Tibial nerve (tissue), 4 donors: ENCODE measurements at regions not wholly inside any gene's neighbourhood (a gene's known extent, or its start where the extent isn't known, plus 50 kb on each side); places are given as distances from the start of the nearest gene placed in this dataset.

ENCODE experiments used
- DNase-seq, 2 donors: peaks; one replicate each; pipeline ENCODE4 v3.0.0-alpha.2; 2019; ENCODE audit warnings: low spot score in 2 of 2
- H3K27ac ChIP-seq, 4 donors: fragments of 200-600 bp; sonication (generic) in 3 of 4; one replicate each; pipeline ENCODE4 v1.5.1; 2017 to 2019; ENCODE audit warnings: mild to moderate bottlenecking in 1 of 4
- H3K27me3 ChIP-seq, 2 donors: fragments of 200-600 bp; sonication (generic) in 1 of 2; one replicate each; pipeline versions ENCODE4 v1.5.1 to v1.6.0; 2017 to 2019
- H3K36me3 ChIP-seq, 3 donors: fragments of 200-600 bp; sonication (generic); one replicate each; pipeline ENCODE4 v1.5.1; 2018 to 2019
- H3K4me1 ChIP-seq, 4 donors: fragments of 200-600 bp; sonication (generic) in 3 of 4; one replicate each; pipeline ENCODE4 v1.5.1; 2017 to 2019
- H3K4me3 ChIP-seq, 4 donors: fragments of 200-600 bp; sonication (generic) in 3 of 4; one replicate each; pipeline ENCODE4 v1.5.1; 2017 to 2019; ENCODE audit warnings: mild to moderate bottlenecking in 1 of 4, moderate library complexity in 1 of 4
- H3K9me3 ChIP-seq, 4 donors: fragments of 200-600 bp; sonication (generic) in 3 of 4; one replicate each; pipeline ENCODE4 v1.5.1; 2017 to 2019
- EP300 ChIP-seq, 2 donors: sonication (generic); formaldehyde crosslinking; IDR thresholded peaks; one replicate each; pipeline ENCODE4 v1.6.1; 2017; ENCODE audit warnings: antibody characterized with exemption in 2 of 2, mild to moderate bottlenecking in 1 of 2
- POLR2A ChIP-seq, 2 donors: fragments of 450-650 bp; IDR thresholded peaks; one replicate each; pipeline ENCODE4 v1.6.1; 2017; ENCODE audit warnings: antibody characterized with exemption in 2 of 2, mild to moderate bottlenecking in 2 of 2, moderate library complexity in 2 of 2
- WGBS, 2 donors: methylation state at CpG; one replicate each; pipeline ENCODE4 v1.1.5; 2018; 5-methylcytosine and 5-hydroxymethylcytosine counted together
- TF ChIP-seq, protein P1 (sequence below), 5 experiments: fragments of 200-600 bp in 3 of 5; fragments of 450-650 bp in 2 of 5; sonication (generic) in 3 of 5; IDR thresholded peaks; one replicate each; pipeline ENCODE4 v1.5.1; 2016 to 2019; ENCODE audit warnings: antibody characterized with exemption in 5 of 5, mild to moderate bottlenecking in 3 of 5, moderate library complexity in 2 of 5

DNA sequence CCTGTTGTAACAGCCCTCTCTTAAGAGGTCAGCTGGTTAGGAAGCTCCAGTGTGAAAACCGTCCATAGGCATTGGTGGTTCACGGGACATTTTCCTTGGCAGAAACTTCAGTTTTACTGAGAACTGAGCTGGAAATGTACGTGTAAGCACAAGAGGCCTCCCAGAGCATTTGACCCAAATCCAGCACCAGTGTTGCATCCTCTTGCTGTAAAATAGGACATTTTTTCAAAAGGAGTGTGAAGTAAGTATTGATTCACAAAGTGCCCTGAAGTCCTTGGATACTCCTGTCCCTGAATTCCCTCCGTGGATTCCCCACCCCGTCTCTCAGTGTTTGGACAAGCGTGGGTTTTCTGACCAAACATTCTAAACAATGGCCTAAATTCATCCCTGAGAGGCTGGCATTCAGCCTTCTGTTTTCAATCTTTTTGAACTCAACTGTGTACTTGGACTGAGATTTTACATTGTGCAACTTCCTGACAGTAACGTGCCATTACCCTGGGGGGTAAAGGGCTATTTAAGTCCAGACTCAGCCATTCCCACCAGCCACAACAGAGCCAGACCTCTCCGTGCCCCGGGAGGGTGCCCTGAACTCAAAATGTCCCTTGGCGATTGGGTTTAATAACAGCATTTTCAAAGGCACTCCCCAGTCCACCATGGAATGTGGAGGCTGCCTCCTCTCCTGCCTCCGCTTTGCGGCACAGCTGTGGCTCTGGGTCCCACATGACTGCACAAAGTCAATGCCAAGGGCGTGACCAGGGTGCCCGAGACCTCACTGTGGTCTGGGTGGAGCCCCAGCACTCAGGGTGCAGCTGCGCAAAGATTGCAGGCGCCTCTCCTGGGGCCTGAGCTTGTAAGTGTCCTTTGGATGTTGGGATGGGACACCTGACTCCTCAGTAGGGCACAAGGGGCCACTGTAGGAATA is 92.7 kb upstream of the AFDN start:
- no peaks in the 10 kb centered on the region for H3K9me3 ChIP-seq
- peaks cover 0 to 40% (median 2%) of the 10 kb centered on the region in 4 donors for H3K4me1 ChIP-seq
- H3K27ac ChIP-seq, result peak overlapping the region in 2 of 4 donors; percentile 59 to 70
- no peaks in the 10 kb centered on the region for H3K36me3 ChIP-seq
- H3K27me3 ChIP-seq, result no peaks in the 10 kb centered on the region
- TF ChIP-seq EP300 (IDR thresholded peaks at IDR 0.05) (peak in 1 of 2 donors; percentile 93), POLR2A (IDR thresholded peaks at IDR 0.05) (no peak)
- TF ChIP-seq, protein P1, sequence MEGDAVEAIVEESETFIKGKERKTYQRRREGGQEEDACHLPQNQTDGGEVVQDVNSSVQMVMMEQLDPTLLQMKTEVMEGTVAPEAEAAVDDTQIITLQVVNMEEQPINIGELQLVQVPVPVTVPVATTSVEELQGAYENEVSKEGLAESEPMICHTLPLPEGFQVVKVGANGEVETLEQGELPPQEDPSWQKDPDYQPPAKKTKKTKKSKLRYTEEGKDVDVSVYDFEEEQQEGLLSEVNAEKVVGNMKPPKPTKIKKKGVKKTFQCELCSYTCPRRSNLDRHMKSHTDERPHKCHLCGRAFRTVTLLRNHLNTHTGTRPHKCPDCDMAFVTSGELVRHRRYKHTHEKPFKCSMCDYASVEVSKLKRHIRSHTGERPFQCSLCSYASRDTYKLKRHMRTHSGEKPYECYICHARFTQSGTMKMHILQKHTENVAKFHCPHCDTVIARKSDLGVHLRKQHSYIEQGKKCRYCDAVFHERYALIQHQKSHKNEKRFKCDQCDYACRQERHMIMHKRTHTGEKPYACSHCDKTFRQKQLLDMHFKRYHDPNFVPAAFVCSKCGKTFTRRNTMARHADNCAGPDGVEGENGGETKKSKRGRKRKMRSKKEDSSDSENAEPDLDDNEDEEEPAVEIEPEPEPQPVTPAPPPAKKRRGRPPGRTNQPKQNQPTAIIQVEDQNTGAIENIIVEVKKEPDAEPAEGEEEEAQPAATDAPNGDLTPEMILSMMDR (IDR thresholded peaks at IDR 0.05), result no peak
- H3K4me3 ChIP-seq, result no peak overlapping the region
- WGBS, 2 donors, result 22 to 30% methylated on average over 14 to 16 of the region's 16 CpGs
- peak in 1 of 2 donors; percentile 79 for DNase-seq

DNA sequence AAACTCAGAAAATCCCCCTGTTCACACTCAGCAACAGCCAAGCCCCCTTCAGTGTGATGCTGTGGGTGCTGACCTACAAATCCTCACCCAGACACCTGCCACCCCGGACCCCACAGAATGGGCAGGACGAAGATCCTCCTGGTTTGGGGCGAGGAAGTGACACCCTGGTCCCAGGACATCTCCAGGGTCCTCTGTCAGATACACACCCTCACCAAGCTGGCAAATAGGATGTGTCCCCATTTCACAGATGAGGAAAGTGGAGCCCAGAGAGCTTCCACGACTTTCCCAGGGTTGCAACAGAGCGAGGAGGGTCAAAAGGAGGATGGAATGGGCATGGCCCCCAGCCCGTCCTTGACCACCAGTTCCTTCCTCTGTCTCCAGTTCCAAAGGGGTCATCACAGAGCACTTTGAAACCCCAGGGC is 92.0 kb upstream of the AFDN start:
- Histone ChIP-seq H3K4me3 (no peak overlapping the region), H3K27me3 (no peaks in the 10 kb centered on the region), H3K27ac (peak overlapping the region in 2 of 4 donors; percentile 70 to 72), H3K4me1 (peaks cover 0 to 36% (median 2%) of the 10 kb centered on the region in 4 donors), H3K9me3 (no peaks in the 10 kb centered on the region), H3K36me3 (no peaks in the 10 kb centered on the region)
- DNase-seq, result no peak
- TF ChIP-seq EP300 (IDR thresholded peaks at IDR 0.05) (no peak), POLR2A (IDR thresholded peaks at IDR 0.05) (no peak)
- TF ChIP-seq, protein P1 (IDR thresholded peaks at IDR 0.05), result no peak
- WGBS, 2 donors, result 90 to 98% methylated on average over 5 to 6 of the region's 6 CpGs

DNA sequence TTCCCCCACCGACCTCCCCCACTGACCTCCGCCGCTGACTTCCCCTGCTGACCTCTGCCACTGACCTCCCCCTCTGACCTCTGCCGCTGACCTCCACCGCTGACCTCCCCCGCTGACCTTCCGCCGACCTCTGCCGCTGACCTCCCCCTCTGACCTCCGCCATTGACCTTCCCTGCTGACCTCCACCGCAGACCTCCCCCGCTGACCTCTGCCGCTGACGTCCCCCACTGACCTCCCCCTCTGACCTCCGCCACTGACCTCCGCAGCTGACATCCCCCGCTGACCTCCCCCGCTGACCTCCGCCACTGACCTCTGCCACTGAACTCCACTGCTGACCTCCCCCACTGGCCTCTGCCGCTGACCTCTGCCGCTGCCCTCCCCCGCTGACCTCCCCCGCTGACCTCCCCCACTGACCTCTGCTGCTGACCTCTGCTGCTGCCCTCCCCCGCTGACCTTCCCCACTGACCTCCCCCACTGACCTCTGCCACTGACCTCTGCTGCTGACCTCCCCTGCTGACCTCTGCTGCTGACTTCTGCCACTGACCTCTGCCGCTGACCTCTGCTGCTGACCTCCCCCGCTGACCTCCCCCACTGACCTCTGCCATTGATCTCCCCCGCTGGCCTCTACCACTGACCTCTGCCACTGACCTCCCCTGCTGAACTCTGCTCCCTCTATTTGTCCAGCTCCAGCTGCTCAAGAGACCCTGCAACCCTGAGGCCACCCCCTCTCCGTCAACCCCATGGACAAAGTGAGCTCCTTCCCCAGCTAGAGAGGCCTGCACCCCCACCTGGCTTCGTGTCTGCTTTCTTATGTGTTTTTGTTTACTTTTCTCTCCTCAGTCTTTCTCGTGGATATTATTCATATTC is 91.4 kb upstream of the AFDN start:
- H3K27ac ChIP-seq, result peak overlapping the region in 2 of 4 donors; percentile 70 to 72
- 73 to 74% methylated on average over 30 of the region's 30 CpGs for WGBS, 2 donors
- TF ChIP-seq EP300 (IDR thresholded peaks at IDR 0.05) (no peak), POLR2A (IDR thresholded peaks at IDR 0.05) (no peak)
- TF ChIP-seq, protein P1 (IDR thresholded peaks at IDR 0.05), result no peak
- H3K36me3 ChIP-seq, result no peaks in the 10 kb centered on the region
- peaks cover 0 to 35% (median 2%) of the 10 kb centered on the region in 4 donors for H3K4me1 ChIP-seq
- H3K27me3 ChIP-seq, result no peaks in the 10 kb centered on the region
- H3K9me3 ChIP-seq, result no peaks in the 10 kb centered on the region
- H3K4me3 ChIP-seq, result no peak overlapping the region
- peak in 1 of 2 donors; percentile 35 for DNase-seq

DNA sequence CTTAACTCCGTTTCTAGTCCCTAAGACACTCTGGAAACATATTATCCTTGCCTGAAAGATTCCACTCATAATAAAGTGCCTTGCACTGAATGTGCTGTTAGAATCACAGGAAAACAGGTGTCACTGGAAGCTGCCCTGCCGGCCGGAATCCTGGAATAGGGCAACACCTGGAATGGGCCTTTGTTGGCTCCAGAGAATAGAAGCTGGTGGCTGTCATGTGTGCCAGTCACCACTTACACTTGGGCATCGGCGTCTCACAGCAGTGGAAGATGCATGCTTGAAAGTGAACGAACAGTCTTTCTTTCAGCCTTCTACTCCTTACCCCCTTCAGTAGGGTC is 90.8 kb upstream of the AFDN start:
- TF ChIP-seq EP300 (IDR thresholded peaks at IDR 0.05) (no peak), POLR2A (IDR thresholded peaks at IDR 0.05) (no peak)
- TF ChIP-seq, protein P1 (IDR thresholded peaks at IDR 0.05), result no peak
- Histone ChIP-seq H3K4me3 (no peak overlapping the region), H3K27ac (peak overlapping the region in 1 of 4 donors; percentile 48), H3K9me3 (no peaks in the 10 kb centered on the region), H3K36me3 (no peaks in the 10 kb centered on the region), H3K27me3 (no peaks in the 10 kb centered on the region), H3K4me1 (peaks cover 0 to 35% (median 2%) of the 10 kb centered on the region in 4 donors)
- 70 to 81% methylated on average over 6 of the region's 6 CpGs for WGBS, 2 donors
- DNase-seq, result no peak
